DOHH2 (cell line): ENCODE measurements at regions not wholly inside any gene's neighbourhood (a gene's known extent, or its start where the extent isn't known, plus 50 kb on each side); places are given as distances from the start of the nearest gene placed in this dataset.

Source experiments
- H3F3A ChIP-seq: fragments of 200-600 bp; sonication (generic), shearing (Covaris generic); 2 replicates; pipeline ENCODE4 v1.6.0; 2016; ENCODE audit warnings: antibody characterized with exemption, mild to moderate bottlenecking; ENCODE audit not compliant: control insufficient read depth, insufficient read depth
- H3K27ac ChIP-seq: fragments of 200-600 bp; sonication (generic); 2 replicates; pipeline ENCODE4 v1.5.1; 2014; ENCODE audit warnings: low read depth, mild to moderate bottlenecking, low read length, moderate library complexity
- H3K27me3 ChIP-seq: fragments of 200-600 bp; sonication (generic); 2 replicates; pipeline ENCODE4 v1.6.1; 2014; ENCODE audit warnings: mild to moderate bottlenecking, low read length, mixed read lengths; ENCODE audit not compliant: control insufficient read depth
- H3K36me3 ChIP-seq: fragments of 200-600 bp; sonication (generic); 2 replicates; pipeline ENCODE4 v1.6.1; 2014; ENCODE audit warnings: mild to moderate bottlenecking, low read length, moderate library complexity, mixed read lengths; ENCODE audit not compliant: control insufficient read depth
- H3K4me1 ChIP-seq: fragments of 200-600 bp; sonication (generic); 2 replicates; pipeline ENCODE4 v1.6.1; 2014; ENCODE audit warnings: mild to moderate bottlenecking, low read length, mixed read lengths; ENCODE audit not compliant: control insufficient read depth
- H3K4me2 ChIP-seq: fragments of 200-600 bp; sonication (generic); 2 replicates; pipeline ENCODE4 v1.6.0; 2014; ENCODE audit warnings: mild to moderate bottlenecking, low read length, moderate library complexity
- H3K4me3 ChIP-seq: fragments of 200-600 bp; sonication (generic); 2 replicates; pipeline ENCODE4 v1.5.1; 2014; ENCODE audit warnings: mild to moderate bottlenecking, low read length, mixed read lengths
- H3K79me2 ChIP-seq: fragments of 200-600 bp; sonication (generic); 2 replicates; pipeline ENCODE4 v1.6.1; 2014; ENCODE audit warnings: mild to moderate bottlenecking, low read length, mixed read lengths; ENCODE audit not compliant: control insufficient read depth
- H3K9me2 ChIP-seq: fragments of 200-600 bp; sonication (generic); replicated peaks from 2 replicates; pipeline ENCODE4 v1.6.1; 2014; ENCODE audit warnings: mild to moderate bottlenecking, low read length, mixed read lengths; ENCODE audit not compliant: control insufficient read depth
- H3K9me3 ChIP-seq: fragments of 200-600 bp; sonication (generic); 2 replicates; pipeline ENCODE4 v1.6.1; 2014; ENCODE audit warnings: antibody characterized with exemption, low read length, mixed read lengths; ENCODE audit not compliant: control insufficient read depth, insufficient read depth
- H4K20me1 ChIP-seq: fragments of 200-600 bp; sonication (generic); 2 replicates; pipeline ENCODE4 v1.6.0; 2014; ENCODE audit warnings: low read depth, mild to moderate bottlenecking, antibody characterized with exemption, low read length, moderate library complexity; ENCODE audit not compliant: control insufficient read depth, insufficient read depth
- CTCF ChIP-seq: fragments of 200-600 bp; sonication (generic); IDR thresholded peaks from one replicate; pipeline ENCODE4 v1.5.1; 2014; ENCODE audit warnings: antibody characterized with exemption, mild to moderate bottlenecking, low read depth, low read length; ENCODE audit not compliant: poor library complexity, severe bottlenecking
- EZH2phosphoT487 ChIP-seq: fragments of 200-600 bp; sonication (generic); IDR thresholded peaks from 2 replicates; pipeline ENCODE4 v1.6.1; 2017; ENCODE audit warnings: borderline replicate concordance, mild to moderate bottlenecking, antibody characterized with exemption, low read length, moderate library complexity, mixed read lengths

GRCh38 chr14:38138473-38139138, 69.1 kb upstream of the SSTR1 start:
- H3K79me2 ChIP-seq, result no peaks in the 10 kb centered on the region
- no peak overlapping the region for H3K4me3 ChIP-seq
- no peak overlapping the region for H3K4me2 ChIP-seq

GRCh38 chr14:38139926-38140325, 67.8 kb upstream of the SSTR1 start:
- Histone ChIP-seq H3K4me2 (no peak overlapping the region), H3K27me3 (no peaks in the 10 kb centered on the region), H4K20me1 (no peaks in the 10 kb centered on the region), H3K4me1 (peaks cover 10% of the 10 kb centered on the region), H3K36me3 (no peaks in the 10 kb centered on the region; the same call in 1 of the 2 replicates), H3K4me3 (no peak overlapping the region), H3K27ac (no peak overlapping the region), H3K9me3 (0 out of 2 replicates have a peak, but pooled peaks cover 10% of the 10 kb centered on the region), H3K9me2 (no peaks in the 10 kb centered on the region), H3F3A (no peaks in the 10 kb centered on the region), H3K79me2 (no peaks in the 10 kb centered on the region)
- no peak for TF ChIP-seq EZH2phosphoT487
- no peak for TF ChIP-seq CTCF

More at GRCh38 chr14:38138473-38139138, 69.1 kb upstream of the SSTR1 start:
- Histone ChIP-seq H4K20me1 (no peaks in the 10 kb centered on the region), H3K4me1 (peaks cover 15% of the 10 kb centered on the region), H3K27ac (no peak overlapping the region), H3F3A (no peaks in the 10 kb centered on the region), H3K36me3 (no peaks in the 10 kb centered on the region; the same call in 1 of the 2 replicates), H3K9me2 (no peaks in the 10 kb centered on the region), H3K27me3 (no peaks in the 10 kb centered on the region), H3K9me3 (peaks cover 15% of the 10 kb centered on the region; the same call in 1 of the 2 replicates)
- TF ChIP-seq CTCF (no peak), EZH2phosphoT487 (no peak)

GRCh38 chr14:38143170-38143569, 64.5 kb upstream of the SSTR1 start:
- no peaks in the 10 kb centered on the region for H4K20me1 ChIP-seq
- H3K4me3 ChIP-seq, result no peak overlapping the region
- peaks cover 7% of the 10 kb centered on the region for H3K4me1 ChIP-seq
- no peak overlapping the region for H3K4me2 ChIP-seq
- no peaks in the 10 kb centered on the region for H3F3A ChIP-seq
- H3K9me3 ChIP-seq, result 0 out of 2 replicates have a peak, but pooled peaks cover 4% of the 10 kb centered on the region
- H3K27ac ChIP-seq, result no peak overlapping the region
- H3K9me2 ChIP-seq, result no peaks in the 10 kb centered on the region
- H3K27me3 ChIP-seq, result no peaks in the 10 kb centered on the region
- H3K79me2 ChIP-seq, result no peaks in the 10 kb centered on the region
- TF ChIP-seq EZH2phosphoT487 (no peak), CTCF (no peak)
- H3K36me3 ChIP-seq, result no peaks in the 10 kb centered on the region
